Endothelial cell of umbilical vein (primary cell): ENCODE measurements at regions not wholly inside any gene's neighbourhood (a gene's known extent, or its start where the extent isn't known, plus 50 kb on each side); places are given as distances from the start of the nearest gene placed in this dataset.

Source experiments
- BruUV-seq: library from RNA; stranded (reverse); fragments of 400-500 nt; replicated peaks from 2 replicates; lab custom pipeline; 2021; lab: Mats Ljungman, UMichigan
- CTCF ChIA-PET: fragments of 300-600, 350-600 bp; sonication (Branson Sonifier 250); formaldehyde crosslinking; loops from one replicate; lab custom pipeline; 2021; ENCODE audit warnings: antibody characterized with exemption, inconsistent platforms; lab: Charles Lee
- POLR2A ChIA-PET: fragments of 300-600, 350-600 bp; sonication (Branson Sonifier 250); formaldehyde crosslinking; loops from one replicate; lab custom pipeline; 2021; ENCODE audit warnings: antibody characterized with exemption, inconsistent platforms; lab: Charles Lee
- DNase-seq: peaks from one replicate; pipeline ENCODE4 v3.0.0-alpha.2; 2011; ENCODE audit warnings: low read depth, low spot score
- FAIRE-seq: peaks from 2 replicates; lab custom pipeline; 2011; peaks lifted over from hg19 to GRCh38; lab: Jason Lieb, UNC
- H2AFZ ChIP-seq: 2 replicates; pipeline ENCODE4 v1.6.0; 2012; ENCODE audit warnings: low read depth, low read length, control low read depth, inconsistent platforms
- H3K27ac ChIP-seq: 2 replicates; pipeline ENCODE4 v1.5.1; 2011; ENCODE audit warnings: low read depth, mild to moderate bottlenecking, control low read depth, low read length, moderate library complexity; ENCODE audit not compliant: insufficient read depth
- H3K27me3 ChIP-seq, 2 experiments: 2 replicates each; pipeline versions ENCODE4 v1.6.0 to v1.6.1; 2011; ENCODE audit warnings: low read length in 2 of 2, mixed read lengths in 1 of 2; ENCODE audit not compliant: control insufficient read depth in 2 of 2, insufficient read depth in 2 of 2
- H3K36me3 ChIP-seq, 2 experiments: 2 replicates in 1 of 2; 3 replicates in 1 of 2; pipeline ENCODE4 v1.5.1; 2011; ENCODE audit warnings: low read length in 2 of 2, mild to moderate bottlenecking in 1 of 2, moderate library complexity in 1 of 2; ENCODE audit not compliant: control insufficient read depth in 2 of 2, insufficient read depth in 2 of 2; ENCODE audit errors: extremely low read depth in 1 of 2
- H3K4me1 ChIP-seq: 3 replicates; pipeline ENCODE4 v1.5.1; 2011; ENCODE audit warnings: mild to moderate bottlenecking, low read length; ENCODE audit not compliant: control insufficient read depth, insufficient read depth; ENCODE audit errors: extremely low read depth
- H3K4me2 ChIP-seq: 2 replicates; pipeline ENCODE4 v1.6.1; 2011; ENCODE audit warnings: low read length, control low read depth, mixed read lengths; ENCODE audit not compliant: insufficient read depth
- H3K4me3 ChIP-seq, 3 experiments: fragments of 200-600 bp in 1 of 3; sonication (generic), shearing (Covaris generic) in 1 of 3; replicated peaks in 1 of 3; 2 replicates each; pipeline ENCODE4 v1.5.1; 2011 to 2016; ENCODE audit warnings: control low read depth in 3 of 3, low read length in 3 of 3, mild to moderate bottlenecking in 2 of 3, inconsistent platforms in 1 of 3, low read depth in 1 of 3, moderate library complexity in 1 of 3; ENCODE audit not compliant: insufficient read depth in 1 of 3
- H3K79me2 ChIP-seq: 2 replicates; pipeline ENCODE4 v1.6.0; 2012; ENCODE audit warnings: low read length, inconsistent platforms; ENCODE audit not compliant: control insufficient read depth, insufficient read depth
- H3K9ac ChIP-seq: replicated peaks from 2 replicates; pipeline ENCODE3; 2011; ENCODE audit warnings: low read length, control low read depth; ENCODE audit not compliant: insufficient read depth; ENCODE audit errors: extremely low read depth
- H3K9me1 ChIP-seq: replicated peaks from 3 replicates; pipeline ENCODE4 v1.6.0; 2011; ENCODE audit warnings: mild to moderate bottlenecking, low read length; ENCODE audit not compliant: control insufficient read depth, insufficient read depth; ENCODE audit errors: extremely low read depth
- H3K9me3 ChIP-seq: replicated peaks from 2 replicates; pipeline ENCODE4 v1.5.1; 2012; ENCODE audit warnings: low read length, inconsistent platforms; ENCODE audit not compliant: control insufficient read depth, insufficient read depth
- H4K20me1 ChIP-seq: replicated peaks from 2 replicates; pipeline ENCODE3; 2011; ENCODE audit warnings: mild to moderate bottlenecking, low read length; ENCODE audit not compliant: control insufficient read depth, insufficient read depth; ENCODE audit errors: extremely low read depth
- EZH2 ChIP-seq: IDR thresholded peaks from 2 replicates; pipeline ENCODE4 v1.6.1; 2012; ENCODE audit warnings: borderline replicate concordance, low read depth, mild to moderate bottlenecking, moderate library complexity, low read length, inconsistent platforms; ENCODE audit not compliant: severe bottlenecking
- FOS ChIP-seq: IDR thresholded peaks from 2 replicates; pipeline ENCODE4 v1.6.1; 2011; ENCODE audit warnings: mild to moderate bottlenecking, low read length, moderate library complexity, borderline replicate concordance; ENCODE audit not compliant: insufficient read depth
- JUN ChIP-seq: IDR thresholded peaks from 2 replicates; pipeline ENCODE4 v1.6.1; 2011; ENCODE audit warnings: borderline replicate concordance, low read depth; ENCODE audit not compliant: insufficient read length, insufficient read depth
- POLR2A ChIP-seq: IDR thresholded peaks from 2 replicates; pipeline ENCODE4 v1.6.1; 2012; ENCODE audit warnings: low read depth, mild to moderate bottlenecking, control low read depth, low read length
- POLR2AphosphoS5 ChIP-seq: IDR thresholded peaks from 2 replicates; pipeline ENCODE4 v1.6.1; 2012; ENCODE audit warnings: low read depth, mild to moderate bottlenecking, control low read depth, low read length, moderate library complexity; ENCODE audit not compliant: insufficient read depth
- dilution Hi-C: fragments of 300-500 bp; cut with MboI; formaldehyde crosslinking; loops from one replicate; pipeline ENCODE4 v1.15.0; 2019; ENCODE audit warnings: low sequenced_read_pairs; ENCODE audit not compliant: extremely low pct_ligation_motif_present
- intact Hi-C: fragments of 100-400 bp; cut with micrococcal nuclease; formaldehyde crosslinking; loops from one replicate; pipeline ENCODE4 v1.10.0; 2022
- TF ChIP-seq, protein P1 (sequence below), 2 donors: IDR thresholded peaks; 1 replicate in 1 of 2; 2 replicates in 1 of 2; pipeline ENCODE4 v1.5.1; 2011; ENCODE audit warnings: low read length in 2 of 2, mild to moderate bottlenecking in 2 of 2, moderate library complexity in 2 of 2, control low read depth in 1 of 2, inconsistent platforms in 1 of 2, low read depth in 1 of 2; ENCODE audit not compliant: insufficient read depth in 1 of 2; ENCODE audit errors: extremely low read depth in 1 of 2
- TF ChIP-seq, protein P2 (sequence below): IDR thresholded peaks from 2 replicates; pipeline ENCODE4 v1.6.1; 2011; ENCODE audit not compliant: insufficient read depth, insufficient read length

DNA sequence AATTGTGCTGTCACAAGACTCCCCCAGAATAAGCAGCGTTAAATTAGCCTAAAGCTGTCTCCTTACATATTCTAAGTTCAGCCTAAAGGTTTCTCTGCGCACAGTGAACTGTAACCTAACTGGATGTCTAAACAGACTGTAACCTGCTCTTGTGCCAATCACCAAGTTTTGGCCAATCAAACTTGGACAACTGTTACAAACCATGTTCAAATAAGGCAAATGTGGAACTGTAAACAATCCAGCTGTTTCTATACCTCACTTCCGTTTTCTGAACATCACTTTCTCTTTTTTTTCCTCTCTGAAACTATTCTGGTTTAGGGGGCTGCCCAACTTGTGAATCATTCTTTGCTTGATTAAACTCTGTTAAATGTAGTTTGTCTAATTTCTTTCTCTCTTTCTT, 252.2 kb upstream of the HABP2 start:
- DNase-seq (no peak), FAIRE-seq (no peak)
- H3K9me1 ChIP-seq = no peaks in the 10 kb centered on the region
- no peaks in the 10 kb centered on the region for H4K20me1 ChIP-seq
- dilution Hi-C loops = no loop called here
- H3K4me1 ChIP-seq = no peaks in the 10 kb centered on the region
- ChIA-PET CTCF (no interaction called here), POLR2A (no interaction called here)
- H2AFZ ChIP-seq = no peak overlapping the region
- BruUV-seq = no TSS peak
- intact Hi-C loops = no loop called here
- TF ChIP-seq JUN (no peak), POLR2A (no peak)
- TF ChIP-seq, protein P1, sequence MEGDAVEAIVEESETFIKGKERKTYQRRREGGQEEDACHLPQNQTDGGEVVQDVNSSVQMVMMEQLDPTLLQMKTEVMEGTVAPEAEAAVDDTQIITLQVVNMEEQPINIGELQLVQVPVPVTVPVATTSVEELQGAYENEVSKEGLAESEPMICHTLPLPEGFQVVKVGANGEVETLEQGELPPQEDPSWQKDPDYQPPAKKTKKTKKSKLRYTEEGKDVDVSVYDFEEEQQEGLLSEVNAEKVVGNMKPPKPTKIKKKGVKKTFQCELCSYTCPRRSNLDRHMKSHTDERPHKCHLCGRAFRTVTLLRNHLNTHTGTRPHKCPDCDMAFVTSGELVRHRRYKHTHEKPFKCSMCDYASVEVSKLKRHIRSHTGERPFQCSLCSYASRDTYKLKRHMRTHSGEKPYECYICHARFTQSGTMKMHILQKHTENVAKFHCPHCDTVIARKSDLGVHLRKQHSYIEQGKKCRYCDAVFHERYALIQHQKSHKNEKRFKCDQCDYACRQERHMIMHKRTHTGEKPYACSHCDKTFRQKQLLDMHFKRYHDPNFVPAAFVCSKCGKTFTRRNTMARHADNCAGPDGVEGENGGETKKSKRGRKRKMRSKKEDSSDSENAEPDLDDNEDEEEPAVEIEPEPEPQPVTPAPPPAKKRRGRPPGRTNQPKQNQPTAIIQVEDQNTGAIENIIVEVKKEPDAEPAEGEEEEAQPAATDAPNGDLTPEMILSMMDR (IDR thresholded peaks at IDR 0.05; ENCODE audit: extremely low read depth in 1 of 2, insufficient read depth in 1 of 2, low read depth in 1 of 2, low read length in 2 of 2) = no peak
- no peaks in the 10 kb centered on the region for H3K36me3 ChIP-seq
- no peaks in the 10 kb centered on the region for H3K27me3 ChIP-seq
- H3K9me3 ChIP-seq = no peaks in the 10 kb centered on the region
- no peak overlapping the region for H3K4me3 ChIP-seq
- no peaks in the 10 kb centered on the region for H3K79me2 ChIP-seq
- no peak overlapping the region for H3K4me2 ChIP-seq
- no peak overlapping the region for H3K27ac ChIP-seq
- H3K9ac ChIP-seq = no peak overlapping the region

DNA sequence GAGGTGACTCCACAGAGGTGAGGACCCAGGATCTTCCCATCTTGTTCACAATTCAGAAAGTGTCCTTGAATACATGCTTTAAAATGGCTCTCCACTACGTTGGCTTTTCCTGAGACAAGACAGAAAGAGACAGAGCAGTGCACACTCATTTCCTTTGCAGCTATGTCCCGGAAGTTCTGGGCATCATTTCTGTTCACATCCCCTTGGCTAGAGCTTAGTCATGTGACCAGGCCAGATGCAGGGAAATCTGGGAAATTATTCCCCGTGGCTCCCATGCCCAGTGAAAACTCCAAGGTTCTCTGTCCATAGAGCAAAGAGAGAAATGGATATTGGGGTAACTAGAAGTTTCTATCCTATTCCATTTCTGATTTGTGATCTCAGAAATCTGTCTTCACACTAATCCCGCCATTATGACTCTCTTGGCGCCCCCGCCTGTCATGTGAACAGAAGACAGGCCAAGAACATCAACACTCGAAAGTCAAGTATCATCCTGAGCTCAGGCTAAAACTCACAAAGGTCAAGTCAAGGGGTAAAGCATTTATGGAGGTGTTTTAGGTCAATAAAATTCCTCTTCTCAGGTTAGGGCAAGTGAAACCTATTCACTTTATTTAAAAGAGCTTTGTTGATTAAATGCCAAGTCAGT, 251.4 kb upstream of the HABP2 start:
- Histone ChIP-seq H3K9me1 (no peaks in the 10 kb centered on the region), H3K79me2 (no peaks in the 10 kb centered on the region), H3K9ac (no peak overlapping the region), H3K4me1 (no peaks in the 10 kb centered on the region), H3K9me3 (no peaks in the 10 kb centered on the region), H3K27ac (no peak overlapping the region), H3K4me2 (no peak overlapping the region), H3K36me3 (no peaks in the 10 kb centered on the region), H3K27me3 (no peaks in the 10 kb centered on the region), H4K20me1 (no peaks in the 10 kb centered on the region), H2AFZ (no peak overlapping the region), H3K4me3 (no peak overlapping the region)
- ChIA-PET POLR2A (no interaction called here), CTCF (no interaction called here)
- FAIRE-seq = no peak
- BruUV-seq = no TSS peak
- dilution Hi-C loops (no loop called here), intact Hi-C loops (no loop called here)
- no peak for TF ChIP-seq EZH2
- no peak for TF ChIP-seq FOS
- no peak for TF ChIP-seq POLR2AphosphoS5
- TF ChIP-seq, protein P2, sequence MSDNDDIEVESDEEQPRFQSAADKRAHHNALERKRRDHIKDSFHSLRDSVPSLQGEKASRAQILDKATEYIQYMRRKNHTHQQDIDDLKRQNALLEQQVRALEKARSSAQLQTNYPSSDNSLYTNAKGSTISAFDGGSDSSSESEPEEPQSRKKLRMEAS = no peak
- TF ChIP-seq POLR2A = no peak
- no peak for TF ChIP-seq JUN
- DNase-seq = no peak
